HG02588 (cell line): ENCODE measurements at regions not wholly inside any gene's neighbourhood (a gene's known extent, or its start where the extent isn't known, plus 50 kb on each side); places are given as distances from the start of the nearest gene placed in this dataset.
A peak's percentile ranks its signal among the peaks of the same experiment; 100 is the strongest.
"Not testable (repeated sequence)": the region's sequence is repeated elsewhere in the genome, so short reads cannot be mapped to it uniquely, and the experiment has no call there.

Experiments used
- ATAC-seq: cut with Tn5 transposase; IDR thresholded peaks from one replicate; pipeline ENCODE4 v1.9.1; 2021; ENCODE audit warnings: mild to moderate bottlenecking, moderate library complexity; ENCODE audit not compliant: unreplicated experiment

DNA sequence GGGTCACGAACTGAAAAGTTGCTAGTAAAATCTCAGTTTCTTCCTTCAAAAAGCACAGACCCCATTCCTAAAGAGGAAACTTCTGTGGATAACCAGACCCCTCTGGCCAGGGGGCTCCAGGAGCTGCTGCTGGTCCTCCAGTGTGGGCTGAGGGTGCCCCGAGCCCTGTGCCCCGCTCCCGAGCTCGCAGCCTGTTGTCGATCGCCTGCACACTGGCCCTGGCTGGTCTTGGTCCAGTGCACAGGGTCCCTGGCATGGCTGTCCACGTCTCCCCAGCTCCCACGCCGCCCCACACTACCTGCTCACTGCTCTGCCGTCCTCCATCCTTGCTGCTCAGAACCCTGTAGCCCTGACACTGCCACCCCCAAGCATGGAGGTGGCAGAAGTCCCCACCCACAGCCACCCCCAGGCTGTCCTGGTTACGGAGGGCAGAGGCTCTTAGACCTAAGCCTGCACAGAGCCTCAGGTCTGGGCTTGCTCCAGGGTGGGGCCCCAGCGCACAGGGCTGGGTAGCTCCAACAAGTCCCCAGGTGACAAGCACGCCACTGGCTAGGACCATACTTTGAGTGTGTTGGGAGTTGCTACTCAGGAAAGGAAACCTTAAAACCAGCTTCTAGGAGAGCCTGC lies 87.0 kb downstream of the PLXNA1 start:
- ATAC-seq, result no peak

- no peak for ATAC-seq
Observed at GRCh38 chr3:127070776-127071175, 87.9 kb downstream of the PLXNA1 start.

DNA sequence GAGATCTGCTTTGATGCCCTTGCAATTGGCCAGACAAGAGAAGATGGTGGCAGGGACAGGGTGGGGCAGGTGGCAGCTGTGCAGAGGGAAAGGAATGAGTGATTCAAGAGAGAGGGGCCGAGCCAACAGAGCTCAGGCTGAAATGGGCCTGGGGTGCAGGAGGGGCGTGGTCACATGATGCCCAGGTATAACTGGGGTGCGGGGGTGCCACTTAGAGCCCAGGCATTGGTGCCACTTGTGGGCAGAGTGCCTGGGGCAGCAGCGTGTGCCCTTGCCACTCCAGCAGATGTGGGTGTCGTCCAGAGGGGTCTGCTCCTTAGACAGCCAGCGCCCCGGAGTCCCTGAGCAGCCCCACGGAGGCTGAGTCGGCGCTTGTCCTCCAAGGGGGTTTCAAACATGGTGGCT lies 88.7 kb downstream of the PLXNA1 start:
- ATAC-seq, result no peak

DNA sequence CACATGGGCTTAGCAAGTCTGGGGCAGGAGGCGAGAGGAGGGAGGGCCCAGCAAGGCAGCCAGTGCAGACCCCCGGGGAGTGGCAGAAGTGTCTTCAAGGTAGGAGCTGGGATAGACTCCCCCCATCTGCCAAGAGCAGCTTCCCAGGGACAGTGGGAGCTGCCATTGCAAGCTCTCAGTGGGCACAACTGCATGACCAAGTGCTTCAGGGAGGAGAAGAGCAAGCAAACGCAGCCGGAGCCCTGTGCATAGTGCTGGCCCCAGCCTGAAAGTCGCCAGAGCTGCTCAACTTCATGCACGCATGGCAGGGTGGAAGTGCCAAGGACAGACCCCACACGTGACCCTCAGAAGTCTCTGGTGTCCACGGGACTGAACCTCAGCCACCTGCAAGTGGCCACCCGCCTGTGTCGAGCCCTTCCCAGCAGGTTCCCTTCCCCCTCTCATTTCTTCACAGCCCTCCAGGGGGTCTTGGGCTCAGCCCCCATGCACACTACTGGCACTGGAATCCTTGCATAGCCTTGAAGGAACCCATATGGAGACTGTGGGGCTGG lies 89.4 kb downstream of the PLXNA1 start:
- ATAC-seq, result no peak

DNA sequence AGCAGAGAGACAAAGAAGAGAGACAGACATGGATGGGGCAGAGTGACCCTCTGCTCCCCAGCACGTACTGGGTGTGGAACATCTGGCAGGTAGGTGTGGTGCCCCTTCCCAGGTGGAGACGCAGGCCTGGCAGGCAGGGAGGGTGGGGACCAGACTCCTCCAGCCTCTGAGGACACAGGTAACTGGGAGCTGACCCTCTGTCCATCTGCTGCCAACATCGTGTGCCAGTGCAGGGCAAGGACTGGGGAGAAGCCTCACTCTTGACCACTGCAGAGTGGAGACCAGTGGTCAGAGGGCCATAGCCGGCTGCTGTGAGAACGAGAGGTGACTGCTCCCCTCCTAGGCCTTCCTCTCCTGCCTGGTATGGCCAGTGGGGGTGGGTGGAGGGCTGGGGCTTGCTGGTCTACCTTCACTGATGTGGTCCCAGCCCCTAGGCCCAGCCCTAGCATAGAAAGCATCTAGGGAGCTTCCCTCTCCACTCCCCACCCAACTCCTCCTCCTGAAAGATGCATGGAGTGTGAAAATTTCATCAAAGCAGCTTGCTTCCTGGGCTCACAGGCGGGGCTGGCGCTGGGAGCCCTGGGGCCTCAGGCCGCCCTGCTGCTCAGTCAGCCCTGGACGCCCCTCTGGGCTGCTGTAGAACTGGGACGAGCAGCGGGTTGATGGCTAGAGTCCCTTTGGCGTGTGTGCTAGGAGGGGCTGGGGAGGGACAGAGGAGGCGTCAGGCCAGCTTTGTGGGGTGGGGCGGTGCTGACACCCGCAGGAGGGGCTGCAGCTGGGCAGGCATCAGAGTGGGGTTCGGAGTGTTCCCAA lies 90.3 kb downstream of the PLXNA1 start:
- ATAC-seq, result no peak

DNA sequence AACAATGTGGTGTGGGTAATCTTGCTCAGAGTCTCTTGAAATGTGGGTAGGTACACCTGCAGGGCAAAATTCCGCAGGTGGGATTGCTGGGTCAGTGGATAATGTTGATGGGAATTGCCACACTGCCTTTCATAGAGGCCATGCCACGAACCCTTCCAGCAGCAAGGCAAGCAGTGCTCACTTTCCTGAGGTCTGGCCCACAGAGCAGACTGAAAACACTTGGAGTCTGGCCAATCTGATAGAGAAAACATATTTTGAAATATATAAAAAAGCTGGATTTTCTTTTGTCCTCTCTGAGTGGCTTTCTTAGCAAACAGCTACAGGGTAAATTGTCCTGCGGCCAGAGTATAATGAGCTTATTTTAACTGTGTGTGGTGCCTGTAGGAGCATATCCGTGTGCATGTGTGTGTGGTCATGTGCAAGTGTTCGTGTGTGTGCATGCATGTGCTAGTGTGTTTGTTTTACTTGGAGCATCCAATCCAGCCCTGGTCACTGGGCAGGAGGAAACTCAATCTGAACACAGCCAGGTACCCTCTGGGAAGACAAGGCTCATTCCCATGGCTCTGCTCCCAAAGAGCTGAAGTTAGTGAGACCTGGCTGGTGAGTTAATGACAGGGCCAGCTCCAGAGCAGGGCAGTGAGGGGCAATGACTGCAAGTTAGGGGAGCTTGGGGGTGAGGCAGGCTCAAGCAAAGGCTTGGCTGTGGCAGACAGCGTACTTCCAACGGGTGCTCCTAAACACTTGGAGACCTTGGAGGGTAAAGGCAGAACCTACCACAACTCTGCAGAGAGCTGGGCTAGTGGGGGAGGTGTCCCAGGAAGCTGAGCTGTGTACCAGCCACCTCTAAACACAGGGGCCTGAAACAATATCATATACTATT lies 91.3 kb downstream of the PLXNA1 start:
- no peak for ATAC-seq

DNA sequence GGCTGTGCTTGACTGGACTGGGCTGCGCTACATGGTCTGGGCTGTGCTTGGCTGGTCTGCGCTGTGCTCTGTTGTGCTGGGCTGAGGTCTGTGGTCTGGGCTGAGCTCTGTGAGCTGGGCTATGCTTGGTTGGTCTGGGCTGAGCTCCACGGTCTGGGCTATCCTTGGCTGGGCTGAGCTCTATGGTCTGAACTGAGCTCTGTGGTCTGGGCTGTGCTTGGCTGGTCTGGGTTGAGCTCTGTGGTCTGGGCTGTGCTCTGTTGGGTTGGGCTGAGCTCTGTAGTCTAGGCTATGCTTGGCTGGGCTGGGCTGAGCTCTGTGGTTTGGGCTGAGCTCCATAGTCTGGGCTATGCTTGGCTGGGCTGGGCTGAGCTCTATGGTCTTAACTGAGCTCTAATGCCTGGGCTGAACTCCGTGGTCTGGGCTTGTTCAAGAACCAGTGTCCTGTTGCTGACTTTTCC lies 92.0 kb downstream of the PLXNA1 start:
- ATAC-seq, result peak; percentile 76

DNA sequence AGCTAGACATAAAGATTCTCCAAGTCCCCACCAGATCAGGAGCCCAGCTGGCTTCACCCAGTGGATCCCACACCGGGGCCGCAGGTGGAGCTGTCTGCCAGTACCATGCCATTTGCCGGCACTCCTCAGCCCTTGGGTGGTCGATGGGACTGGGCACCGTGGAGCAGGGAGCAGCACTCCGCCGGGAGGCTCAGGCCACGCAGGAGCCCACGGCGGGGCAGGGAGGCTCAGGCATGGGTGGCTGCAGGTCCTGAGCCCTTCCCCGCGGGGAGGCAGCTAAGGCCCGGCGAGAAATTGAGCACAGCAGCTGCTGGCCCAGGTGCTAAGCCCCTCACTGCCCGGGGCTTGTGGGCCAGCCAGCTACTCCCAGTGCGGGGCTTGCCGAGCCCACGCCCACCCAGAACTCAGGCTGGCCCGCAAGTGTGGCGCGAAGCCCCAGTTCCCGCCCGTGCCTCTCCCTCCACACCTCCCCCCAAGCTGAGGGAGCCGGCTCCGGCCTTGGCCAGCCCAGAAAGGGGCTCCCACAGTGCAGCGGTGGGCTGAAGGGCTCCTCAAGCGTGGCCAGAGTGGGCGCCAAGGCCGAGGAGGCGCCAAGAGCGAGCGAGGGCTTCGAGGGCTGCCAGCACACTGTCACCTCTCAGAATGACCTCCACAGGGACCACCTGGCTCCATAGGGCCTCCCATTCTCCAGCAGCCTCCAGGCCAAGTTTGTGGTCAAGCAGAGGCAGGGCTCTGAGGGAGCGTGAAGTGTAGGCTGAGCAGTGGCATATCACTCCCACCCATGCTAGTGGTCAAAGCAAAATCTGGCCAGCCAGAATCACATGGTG lies 93.5 kb downstream of the PLXNA1 start:
- ATAC-seq, result not testable (repeated sequence)

DNA sequence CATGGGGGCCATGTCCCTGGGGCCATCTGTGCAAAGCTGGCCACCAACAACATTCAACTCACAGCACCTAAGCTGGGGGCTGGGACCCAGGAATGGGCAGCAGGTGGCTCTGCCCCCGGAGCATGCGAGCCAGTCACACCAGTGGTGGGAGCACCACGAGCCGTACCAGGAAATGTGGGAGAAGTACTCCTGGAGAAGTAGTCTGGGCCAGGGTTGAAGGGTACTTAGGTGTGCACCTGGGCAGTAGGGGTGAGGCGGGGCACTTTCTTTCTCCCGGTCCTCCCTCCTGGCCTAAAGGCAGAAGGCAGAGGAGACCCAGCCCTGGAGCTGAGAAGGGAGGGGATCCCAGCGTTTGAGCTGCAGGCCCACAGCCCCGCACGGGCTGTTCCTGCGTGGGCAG lies 94.2 kb downstream of the PLXNA1 start:
- ATAC-seq, result no peak

DNA sequence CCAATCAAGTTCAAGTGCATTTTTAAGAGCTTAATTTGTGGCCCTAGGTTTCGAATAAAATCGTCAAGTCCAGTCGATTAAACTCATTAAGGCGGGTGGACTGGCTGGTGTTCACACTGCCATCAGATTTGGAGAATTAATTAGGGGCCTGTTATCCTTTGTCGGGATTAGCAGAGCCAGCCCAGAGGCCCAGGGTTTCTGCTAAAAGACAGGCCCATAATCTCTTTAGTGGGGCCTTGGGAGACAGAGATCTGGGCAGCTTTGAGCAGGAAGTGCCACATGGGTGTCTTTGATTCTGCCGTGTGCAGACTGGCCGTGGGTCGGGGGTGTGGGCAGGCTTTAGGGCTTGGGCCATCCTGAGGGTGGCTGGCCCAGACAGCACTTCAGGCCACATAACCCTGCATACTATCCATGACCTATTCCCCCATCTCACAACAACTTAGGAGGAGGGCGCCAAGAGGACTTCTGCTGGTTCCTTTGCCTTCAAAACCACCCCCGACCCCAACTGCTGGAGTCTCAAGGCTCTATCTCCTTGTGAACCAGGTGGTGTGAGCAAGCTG lies 94.7 kb downstream of the PLXNA1 start:
- ATAC-seq, result no peak

DNA sequence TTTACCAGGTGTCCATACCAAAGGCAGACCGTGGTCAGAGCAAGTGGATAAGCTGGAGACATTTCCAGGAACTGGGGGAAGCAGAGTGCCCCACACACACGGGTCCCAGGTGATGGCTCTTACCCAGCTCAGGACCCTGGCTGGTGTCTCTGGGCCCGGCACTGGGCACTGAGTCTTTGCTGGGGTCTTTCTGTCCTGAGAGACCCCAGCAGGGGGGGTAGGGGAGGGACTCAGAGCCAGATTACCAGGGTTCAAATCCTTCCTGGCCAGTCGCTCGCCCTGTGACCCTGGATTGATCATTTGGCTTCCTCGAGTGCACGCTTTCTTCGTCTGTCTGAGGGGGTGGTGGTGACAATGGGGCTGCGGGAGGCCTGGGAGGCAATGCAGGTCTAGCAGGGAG lies 95.7 kb downstream of the PLXNA1 start:
- no peak for ATAC-seq

DNA sequence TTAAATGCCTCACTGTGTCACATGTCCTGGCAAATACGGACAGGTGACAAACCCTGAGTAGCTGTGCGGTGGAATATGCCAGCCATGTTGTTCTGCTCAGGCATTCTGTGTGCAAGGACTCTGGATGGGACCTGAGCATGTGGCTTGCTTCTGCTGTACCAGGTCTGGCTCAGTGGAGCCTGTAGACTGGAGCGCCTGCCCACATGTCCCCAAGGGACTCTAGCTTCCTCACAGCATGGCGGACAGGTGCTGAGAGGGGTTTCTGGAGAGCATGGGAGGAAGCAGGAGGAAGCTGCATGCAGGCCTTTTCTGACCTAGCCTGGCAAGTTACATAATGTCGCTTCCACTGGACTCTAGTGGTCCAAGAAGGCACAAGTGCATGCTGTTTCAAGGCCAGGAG lies 96.3 kb downstream of the PLXNA1 start:
- no peak for ATAC-seq

GRCh38 chr3:127081001-127081720 lies 98.2 kb downstream of the PLXNA1 start:
- ATAC-seq, result no peak

DNA sequence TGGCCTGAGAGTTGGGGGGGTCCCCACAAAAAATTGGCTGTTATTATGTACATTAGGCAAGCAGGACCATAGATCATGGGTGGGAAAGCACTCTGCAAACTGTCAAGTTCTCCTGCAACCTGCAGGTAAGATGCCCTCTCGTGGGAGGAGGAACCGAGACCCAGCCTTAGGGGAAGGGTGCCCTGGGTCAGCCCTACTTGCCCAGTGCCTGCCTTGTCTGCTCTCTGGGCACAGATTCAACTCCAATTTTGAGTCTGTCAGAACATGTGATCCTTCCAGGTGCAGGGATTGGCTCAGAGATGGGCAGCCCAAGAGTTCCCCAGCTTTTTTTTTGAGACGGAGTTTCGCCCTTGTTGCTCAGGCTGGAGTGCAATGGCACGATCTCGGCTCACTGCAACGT lies 99.2 kb downstream of the PLXNA1 start:
- ATAC-seq, result no peak

DNA sequence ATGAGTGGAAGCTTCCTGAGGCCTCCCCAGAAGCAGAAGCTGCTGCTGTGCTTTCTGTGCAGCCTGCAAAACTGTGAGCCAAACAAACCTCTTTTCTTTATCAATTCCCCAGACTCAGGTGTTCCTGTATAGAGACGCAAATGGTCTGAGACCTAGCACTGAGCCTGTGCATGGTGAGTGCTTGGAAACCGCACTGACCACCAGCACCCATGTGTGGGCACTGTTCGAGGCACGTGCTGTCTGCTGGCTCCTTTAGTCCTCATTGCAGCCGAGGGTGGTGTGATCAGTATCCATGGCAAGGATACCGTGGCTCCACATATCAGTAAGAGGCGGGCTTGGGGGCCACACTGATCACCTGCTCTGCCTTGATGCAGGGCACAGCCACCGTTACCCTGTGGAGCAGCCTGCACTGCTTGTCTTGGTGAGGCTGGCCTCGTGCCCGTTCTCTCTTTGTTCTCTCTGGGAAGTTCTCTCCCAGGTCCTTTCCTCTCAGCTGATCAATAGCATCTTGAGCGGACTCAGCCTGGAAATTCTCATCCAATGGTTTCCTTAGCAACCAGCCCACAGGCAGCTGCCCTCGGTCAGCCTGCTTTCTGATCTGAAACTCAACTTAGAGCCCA lies 101.0 kb downstream of the PLXNA1 start:
- ATAC-seq, result no peak

DNA sequence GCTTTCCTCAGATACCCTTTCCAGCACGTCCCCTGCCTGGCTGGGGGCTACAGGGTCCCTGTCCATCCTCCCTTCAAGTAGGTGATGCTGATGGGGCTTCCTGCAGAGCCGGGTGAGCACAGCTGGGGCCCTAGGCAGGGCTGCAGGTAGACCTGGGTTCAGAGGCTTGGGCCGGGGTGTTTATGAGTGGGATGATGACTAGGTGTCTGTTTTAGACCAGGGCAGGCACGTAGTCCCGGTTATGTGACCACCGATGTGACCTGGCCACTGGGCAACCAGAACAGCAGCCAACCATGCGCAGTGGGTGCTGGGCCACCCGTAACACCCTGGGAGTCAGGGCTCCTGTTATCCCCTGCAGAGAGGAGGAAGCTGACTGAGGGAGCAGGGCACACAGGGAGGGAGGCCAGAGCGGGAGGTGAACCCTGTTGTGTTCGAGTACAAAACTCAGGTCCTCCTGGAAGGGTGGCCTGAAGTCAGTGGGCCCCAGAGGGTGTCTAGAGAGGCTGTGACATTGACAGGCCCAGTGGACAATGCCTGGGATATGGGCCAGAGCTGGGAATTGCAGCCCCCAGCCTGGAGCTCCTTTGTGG lies 101.6 kb downstream of the PLXNA1 start:
- ATAC-seq, result no peak

DNA sequence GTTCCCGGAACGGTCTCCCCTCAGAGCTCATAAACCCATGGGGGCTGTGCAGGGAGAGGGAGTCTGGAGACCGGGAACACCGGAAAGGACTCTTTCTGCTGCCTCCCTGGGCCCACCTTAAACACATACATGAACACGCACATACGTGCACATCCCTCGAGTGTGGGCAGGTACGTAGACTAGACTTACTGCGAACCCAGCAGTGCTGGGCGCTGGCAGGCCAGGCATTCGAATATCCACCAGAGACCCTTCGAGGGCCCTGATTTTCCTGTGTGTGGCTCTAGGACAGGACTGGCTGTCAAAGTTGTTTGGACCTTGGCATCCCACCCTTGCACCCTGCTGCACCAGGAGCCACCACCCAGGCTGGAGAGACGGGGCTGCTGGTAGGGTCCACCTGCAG lies 102.7 kb downstream of the PLXNA1 start:
- no peak for ATAC-seq

GRCh38 chr3:127086591-127086990 lies 103.7 kb downstream of the PLXNA1 start:
- ATAC-seq, result not testable (repeated sequence)

DNA sequence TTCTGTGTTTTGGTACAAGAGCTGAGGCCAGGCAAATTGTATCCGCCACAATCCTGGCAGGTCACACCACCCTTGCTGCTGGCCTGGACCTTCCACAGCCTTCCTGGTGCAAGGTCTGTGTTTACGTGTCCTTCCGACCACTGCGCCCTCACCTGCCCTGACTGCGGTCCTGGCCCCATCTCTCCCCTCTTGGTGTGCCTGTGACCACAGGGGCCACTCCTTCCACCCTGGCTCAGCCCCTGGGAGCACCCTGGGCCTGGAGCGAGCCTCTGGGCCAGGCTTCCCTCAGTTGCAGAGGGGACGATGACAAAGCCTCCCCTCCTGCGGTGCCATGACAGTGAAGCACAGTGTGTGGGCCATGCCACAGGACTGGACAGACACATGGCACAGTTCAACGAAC lies 104.5 kb downstream of the PLXNA1 start:
- ATAC-seq, result no peak
